ENCODE measurements at regions not wholly inside any gene's neighbourhood (a gene's known extent, or its start where the extent isn't known, plus 50 kb on each side); places are given as distances from the start of the nearest gene placed in this dataset.

- peak overlapping the region; percentile 77 for H3K9ac ChIP-seq (ENCODE audit: insufficient read length, low read depth)
- TF ChIP-seq ZNF274 (IDR thresholded peaks at IDR 0.05; ENCODE audit: low read depth, low read length) (no peak), YY1 (IDR thresholded peaks at IDR 0.05; ENCODE audit: insufficient read depth, insufficient read length) (no peak)
- H3K9me3 ChIP-seq (ENCODE audit: insufficient read depth, low read length), result no peaks in the 10 kb centered on the region
- H3K27me3 ChIP-seq (ENCODE audit: insufficient read depth, insufficient read length), result no peaks in the 10 kb centered on the region
- peaks cover 41% of the 10 kb centered on the region for H3K4me1 ChIP-seq (ENCODE audit: insufficient read depth, insufficient read length)
- no peak for DNase-seq (ENCODE audit: low read depth, low spot score)
- peak overlapping the region; percentile 34 for H3K4me3 ChIP-seq (ENCODE audit: insufficient read length, low read depth)
- H3K36me3 ChIP-seq (ENCODE audit: insufficient read depth, insufficient read length, low read length), result peaks cover 5% of the 10 kb centered on the region
Observed at GRCh38 chr9:129487658-129488483, 133.0 kb downstream of the C9orf50 start.

GRCh38 chr9:129486756-129487657 is 133.9 kb downstream of the C9orf50 start:
- Histone ChIP-seq H3K36me3 (ENCODE audit: insufficient read depth, insufficient read length, low read length) (no peaks in the 10 kb centered on the region), H3K4me1 (ENCODE audit: insufficient read depth, insufficient read length) (peaks cover 39% of the 10 kb centered on the region), H3K4me3 (ENCODE audit: insufficient read length, low read depth) (no peak overlapping the region), H3K27me3 (ENCODE audit: insufficient read depth, insufficient read length) (no peaks in the 10 kb centered on the region), H3K9ac (ENCODE audit: insufficient read length, low read depth) (peak overlapping the region; percentile 77), H3K9me3 (ENCODE audit: insufficient read depth, low read length) (no peaks in the 10 kb centered on the region)
- no peak for TF ChIP-seq SUZ12 (IDR thresholded peaks at IDR 0.05; ENCODE audit: extremely low read depth, insufficient read depth, insufficient read length)
- no peak for TF ChIP-seq YY1 (IDR thresholded peaks at IDR 0.05; ENCODE audit: insufficient read depth, insufficient read length)
- TF ChIP-seq ZNF274 (IDR thresholded peaks at IDR 0.05; ENCODE audit: low read depth, low read length), result no peak
- no peak for DNase-seq (ENCODE audit: low read depth, low spot score)

- Histone ChIP-seq H3K4me1 (ENCODE audit: insufficient read depth, insufficient read length) (peaks cover 39% of the 10 kb centered on the region), H3K9me3 (ENCODE audit: insufficient read depth, low read length) (no peaks in the 10 kb centered on the region), H3K27me3 (ENCODE audit: insufficient read depth, insufficient read length) (no peaks in the 10 kb centered on the region), H3K9ac (ENCODE audit: insufficient read length, low read depth) (no peak overlapping the region), H3K4me3 (ENCODE audit: insufficient read length, low read depth) (no peak overlapping the region), H3K36me3 (ENCODE audit: insufficient read depth, insufficient read length, low read length) (no peaks in the 10 kb centered on the region)
- no peak for TF ChIP-seq ZNF274 (IDR thresholded peaks at IDR 0.05; ENCODE audit: low read depth, low read length)
- no peak for DNase-seq (ENCODE audit: low read depth, low spot score)
Observed at GRCh38 chr9:129485145-129485774, 135.6 kb downstream of the C9orf50 start.

GRCh38 chr9:129484352-129485000 is 136.4 kb downstream of the C9orf50 start:
- no peak for TF ChIP-seq SUZ12 (IDR thresholded peaks at IDR 0.05; ENCODE audit: extremely low read depth, insufficient read depth, insufficient read length)
- Histone ChIP-seq H3K27me3 (ENCODE audit: insufficient read depth, insufficient read length) (no peaks in the 10 kb centered on the region), H3K9ac (ENCODE audit: insufficient read length, low read depth) (peak overlapping the region; percentile 23), H3K4me3 (ENCODE audit: insufficient read length, low read depth) (no peak overlapping the region), H3K36me3 (ENCODE audit: insufficient read depth, insufficient read length, low read length) (no peaks in the 10 kb centered on the region), H3K4me1 (ENCODE audit: insufficient read depth, insufficient read length) (peaks cover 35% of the 10 kb centered on the region), H3K9me3 (ENCODE audit: insufficient read depth, low read length) (no peaks in the 10 kb centered on the region)
- no peak for DNase-seq (ENCODE audit: low read depth, low spot score)

- H3K4me1 ChIP-seq (ENCODE audit: insufficient read depth, insufficient read length), result peaks cover 36% of the 10 kb centered on the region
- H3K4me3 ChIP-seq (ENCODE audit: insufficient read length, low read depth), result peak overlapping the region; percentile 29
- TF ChIP-seq YY1 (IDR thresholded peaks at IDR 0.05; ENCODE audit: insufficient read depth, insufficient read length), result no peak
- no peak for TF ChIP-seq SUZ12 (IDR thresholded peaks at IDR 0.05; ENCODE audit: extremely low read depth, insufficient read depth, insufficient read length)
- no peak for TF ChIP-seq ZNF274 (IDR thresholded peaks at IDR 0.05; ENCODE audit: low read depth, low read length)
- DNase-seq (ENCODE audit: low read depth, low spot score), result no peak
- no peaks in the 10 kb centered on the region for H3K36me3 ChIP-seq (ENCODE audit: insufficient read depth, insufficient read length, low read length)
- H3K9ac ChIP-seq (ENCODE audit: insufficient read length, low read depth), result peak overlapping the region; percentile 81
- H3K9me3 ChIP-seq (ENCODE audit: insufficient read depth, low read length), result no peaks in the 10 kb centered on the region
- H3K27me3 ChIP-seq (ENCODE audit: insufficient read depth, insufficient read length), result no peaks in the 10 kb centered on the region
Observed at GRCh38 chr9:129483415-129484351, 137.2 kb downstream of the C9orf50 start.
